H1 (cell line): ENCODE measurements at regions not wholly inside any gene's neighbourhood (a gene's known extent, or its start where the extent isn't known, plus 50 kb on each side); places are given as distances from the start of the nearest gene placed in this dataset.

Source experiments
- TF ChIP-seq, protein P1 (sequence below): fragments of 300-600 bp; sonication (generic); IDR thresholded peaks from 2 replicates; pipeline ENCODE4 v1.7.1; 2012; ENCODE audit warnings: low read length, moderate library complexity, mild to moderate bottlenecking, inconsistent platforms; ENCODE audit not compliant: insufficient replicate concordance

DNA sequence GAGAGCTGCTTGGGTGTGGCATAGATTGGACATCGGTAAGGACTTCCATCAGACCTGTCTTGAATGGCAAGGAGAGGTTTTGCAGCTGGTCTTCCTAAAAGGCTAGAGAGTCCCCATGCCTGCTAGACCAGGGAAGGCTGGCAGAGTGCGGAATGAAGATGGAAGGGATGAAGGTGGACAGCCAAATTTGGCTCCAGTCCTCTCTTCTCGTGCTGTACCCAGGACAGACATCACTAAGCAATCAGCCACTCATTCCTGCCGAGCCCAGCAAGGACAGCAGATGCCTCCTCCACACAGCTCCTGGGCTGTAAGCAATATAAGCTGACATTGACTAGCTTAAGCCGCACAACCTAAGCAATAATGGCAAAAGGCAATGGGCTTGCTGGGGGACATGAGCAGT, 112.0 kb downstream of the OLFM1 start (continued):
- TF ChIP-seq, protein P1, sequence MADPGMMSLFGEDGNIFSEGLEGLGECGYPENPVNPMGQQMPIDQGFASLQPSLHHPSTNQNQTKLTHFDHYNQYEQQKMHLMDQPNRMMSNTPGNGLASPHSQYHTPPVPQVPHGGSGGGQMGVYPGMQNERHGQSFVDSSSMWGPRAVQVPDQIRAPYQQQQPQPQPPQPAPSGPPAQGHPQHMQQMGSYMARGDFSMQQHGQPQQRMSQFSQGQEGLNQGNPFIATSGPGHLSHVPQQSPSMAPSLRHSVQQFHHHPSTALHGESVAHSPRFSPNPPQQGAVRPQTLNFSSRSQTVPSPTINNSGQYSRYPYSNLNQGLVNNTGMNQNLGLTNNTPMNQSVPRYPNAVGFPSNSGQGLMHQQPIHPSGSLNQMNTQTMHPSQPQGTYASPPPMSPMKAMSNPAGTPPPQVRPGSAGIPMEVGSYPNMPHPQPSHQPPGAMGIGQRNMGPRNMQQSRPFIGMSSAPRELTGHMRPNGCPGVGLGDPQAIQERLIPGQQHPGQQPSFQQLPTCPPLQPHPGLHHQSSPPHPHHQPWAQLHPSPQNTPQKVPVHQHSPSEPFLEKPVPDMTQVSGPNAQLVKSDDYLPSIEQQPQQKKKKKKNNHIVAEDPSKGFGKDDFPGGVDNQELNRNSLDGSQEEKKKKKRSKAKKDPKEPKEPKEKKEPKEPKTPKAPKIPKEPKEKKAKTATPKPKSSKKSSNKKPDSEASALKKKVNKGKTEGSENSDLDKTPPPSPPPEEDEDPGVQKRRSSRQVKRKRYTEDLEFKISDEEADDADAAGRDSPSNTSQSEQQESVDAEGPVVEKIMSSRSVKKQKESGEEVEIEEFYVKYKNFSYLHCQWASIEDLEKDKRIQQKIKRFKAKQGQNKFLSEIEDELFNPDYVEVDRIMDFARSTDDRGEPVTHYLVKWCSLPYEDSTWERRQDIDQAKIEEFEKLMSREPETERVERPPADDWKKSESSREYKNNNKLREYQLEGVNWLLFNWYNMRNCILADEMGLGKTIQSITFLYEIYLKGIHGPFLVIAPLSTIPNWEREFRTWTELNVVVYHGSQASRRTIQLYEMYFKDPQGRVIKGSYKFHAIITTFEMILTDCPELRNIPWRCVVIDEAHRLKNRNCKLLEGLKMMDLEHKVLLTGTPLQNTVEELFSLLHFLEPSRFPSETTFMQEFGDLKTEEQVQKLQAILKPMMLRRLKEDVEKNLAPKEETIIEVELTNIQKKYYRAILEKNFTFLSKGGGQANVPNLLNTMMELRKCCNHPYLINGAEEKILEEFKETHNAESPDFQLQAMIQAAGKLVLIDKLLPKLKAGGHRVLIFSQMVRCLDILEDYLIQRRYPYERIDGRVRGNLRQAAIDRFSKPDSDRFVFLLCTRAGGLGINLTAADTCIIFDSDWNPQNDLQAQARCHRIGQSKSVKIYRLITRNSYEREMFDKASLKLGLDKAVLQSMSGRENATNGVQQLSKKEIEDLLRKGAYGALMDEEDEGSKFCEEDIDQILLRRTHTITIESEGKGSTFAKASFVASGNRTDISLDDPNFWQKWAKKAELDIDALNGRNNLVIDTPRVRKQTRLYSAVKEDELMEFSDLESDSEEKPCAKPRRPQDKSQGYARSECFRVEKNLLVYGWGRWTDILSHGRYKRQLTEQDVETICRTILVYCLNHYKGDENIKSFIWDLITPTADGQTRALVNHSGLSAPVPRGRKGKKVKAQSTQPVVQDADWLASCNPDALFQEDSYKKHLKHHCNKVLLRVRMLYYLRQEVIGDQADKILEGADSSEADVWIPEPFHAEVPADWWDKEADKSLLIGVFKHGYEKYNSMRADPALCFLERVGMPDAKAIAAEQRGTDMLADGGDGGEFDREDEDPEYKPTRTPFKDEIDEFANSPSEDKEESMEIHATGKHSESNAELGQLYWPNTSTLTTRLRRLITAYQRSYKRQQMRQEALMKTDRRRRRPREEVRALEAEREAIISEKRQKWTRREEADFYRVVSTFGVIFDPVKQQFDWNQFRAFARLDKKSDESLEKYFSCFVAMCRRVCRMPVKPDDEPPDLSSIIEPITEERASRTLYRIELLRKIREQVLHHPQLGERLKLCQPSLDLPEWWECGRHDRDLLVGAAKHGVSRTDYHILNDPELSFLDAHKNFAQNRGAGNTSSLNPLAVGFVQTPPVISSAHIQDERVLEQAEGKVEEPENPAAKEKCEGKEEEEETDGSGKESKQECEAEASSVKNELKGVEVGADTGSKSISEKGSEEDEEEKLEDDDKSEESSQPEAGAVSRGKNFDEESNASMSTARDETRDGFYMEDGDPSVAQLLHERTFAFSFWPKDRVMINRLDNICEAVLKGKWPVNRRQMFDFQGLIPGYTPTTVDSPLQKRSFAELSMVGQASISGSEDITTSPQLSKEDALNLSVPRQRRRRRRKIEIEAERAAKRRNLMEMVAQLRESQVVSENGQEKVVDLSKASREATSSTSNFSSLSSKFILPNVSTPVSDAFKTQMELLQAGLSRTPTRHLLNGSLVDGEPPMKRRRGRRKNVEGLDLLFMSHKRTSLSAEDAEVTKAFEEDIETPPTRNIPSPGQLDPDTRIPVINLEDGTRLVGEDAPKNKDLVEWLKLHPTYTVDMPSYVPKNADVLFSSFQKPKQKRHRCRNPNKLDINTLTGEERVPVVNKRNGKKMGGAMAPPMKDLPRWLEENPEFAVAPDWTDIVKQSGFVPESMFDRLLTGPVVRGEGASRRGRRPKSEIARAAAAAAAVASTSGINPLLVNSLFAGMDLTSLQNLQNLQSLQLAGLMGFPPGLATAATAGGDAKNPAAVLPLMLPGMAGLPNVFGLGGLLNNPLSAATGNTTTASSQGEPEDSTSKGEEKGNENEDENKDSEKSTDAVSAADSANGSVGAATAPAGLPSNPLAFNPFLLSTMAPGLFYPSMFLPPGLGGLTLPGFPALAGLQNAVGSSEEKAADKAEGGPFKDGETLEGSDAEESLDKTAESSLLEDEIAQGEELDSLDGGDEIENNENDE: no peak
